HepG2 (cell line): ENCODE measurements at regions not wholly inside any gene's neighbourhood (a gene's known extent, or its start where the extent isn't known, plus 50 kb on each side); places are given as distances from the start of the nearest gene placed in this dataset.

ENCODE experiments used
- ATAC-seq: fragments of 200-7000 bp; cut with Tn5 transposase; 3 replicates; pipeline ENCODE4 v1.9.1; 2020; ENCODE audit warnings: mild to moderate bottlenecking, moderate library complexity
- BruUV-seq: library from RNA; stranded (reverse); fragments of 400-500 nt; replicated peaks from 2 replicates; lab custom pipeline; 2021; lab: Mats Ljungman, UMichigan
- CTCF ChIA-PET: fragments of 300-600 bp; formaldehyde crosslinking; extraction: SDS; loops from one replicate; lab custom pipeline; 2021; ENCODE audit warnings: low total read pairs, inconsistent platforms, low intra/inter-chr PET ratio; lab: Yijun Ruan, JAX
- POLR2A ChIA-PET: fragments of 350-600 bp; sonication (Branson Sonifier 250); formaldehyde crosslinking; loops from one replicate; lab custom pipeline; 2020; ENCODE audit warnings: antibody characterized with exemption, inconsistent platforms; lab: Yijun Ruan, JAX
- DNase-seq: peaks from one replicate; pipeline ENCODE4 v3.0.0-alpha.2; 2015; ENCODE audit warnings: low spot score
- FAIRE-seq: peaks from 3 replicates; lab custom pipeline; 2011; peaks lifted over from hg19 to GRCh38; lab: Jason Lieb, UNC
- H2AFZ ChIP-seq: one replicate; pipeline ENCODE4 v1.6.1; 2011; ENCODE audit warnings: low read length, inconsistent platforms
- H3K27ac ChIP-seq: fragments of 300-600 bp; 3 replicates; pipeline ENCODE4 v1.8.0; 2011; ENCODE audit warnings: mixed run types, mild to moderate bottlenecking, mixed read lengths, low read length, inconsistent platforms; ENCODE audit not compliant: insufficient read depth; ENCODE audit errors: extremely low read length
- H3K27me3 ChIP-seq, 2 experiments: fragments of 200-600 bp in 1 of 2; 2 replicates in 1 of 2; 3 replicates in 1 of 2; pipeline versions ENCODE4 v1.6.0 to v1.8.0; 2011; ENCODE audit warnings: low read length in 2 of 2, mild to moderate bottlenecking in 2 of 2, moderate library complexity in 2 of 2, inconsistent platforms in 1 of 2; ENCODE audit not compliant: insufficient read depth in 2 of 2, control insufficient read depth in 1 of 2
- H3K36me3 ChIP-seq, 2 experiments: fragments of 200-600 bp in 1 of 2; replicated peaks in 1 of 2; 2 replicates in 1 of 2; 3 replicates in 1 of 2; pipeline versions ENCODE4 v1.5.1 to v1.8.0; 2011; ENCODE audit warnings: low read length in 2 of 2, inconsistent platforms in 1 of 2; ENCODE audit not compliant: insufficient read depth in 2 of 2, control insufficient read depth in 1 of 2
- H3K4me1 ChIP-seq: 2 replicates; pipeline ENCODE4 v1.5.1; 2012; ENCODE audit warnings: low read length, inconsistent platforms; ENCODE audit not compliant: insufficient read depth
- H3K4me2 ChIP-seq: 2 replicates; pipeline ENCODE4 v1.6.0; 2011; ENCODE audit warnings: low read depth, low read length, inconsistent platforms
- H3K4me3 ChIP-seq, 3 experiments: fragments of 200-600 bp in 1 of 3; sonication (generic), shearing (Covaris generic) in 1 of 3; replicated peaks in 1 of 3; 2 replicates each; pipeline ENCODE4 v1.5.1; 2011 to 2016; ENCODE audit warnings: low read length in 3 of 3, inconsistent platforms in 2 of 3, low read depth in 2 of 3, mild to moderate bottlenecking in 2 of 3, control low read depth in 1 of 3, mixed read lengths in 1 of 3; ENCODE audit not compliant: insufficient read depth in 1 of 3
- H3K79me2 ChIP-seq: one replicate; pipeline ENCODE4 v1.6.1; 2011; ENCODE audit warnings: low read length, inconsistent platforms; ENCODE audit not compliant: insufficient read depth
- H3K9ac ChIP-seq: 2 replicates; pipeline ENCODE4 v1.6.0; 2011; ENCODE audit warnings: mild to moderate bottlenecking, low read depth, low read length, inconsistent platforms; ENCODE audit not compliant: insufficient read depth
- H3K9me3 ChIP-seq: 2 replicates; pipeline ENCODE4 v1.5.1; 2012; ENCODE audit warnings: mild to moderate bottlenecking, low read length
- H4K20me1 ChIP-seq: 2 replicates; pipeline ENCODE4 v1.6.0; 2011; ENCODE audit warnings: inconsistent platforms, mild to moderate bottlenecking, low read length, moderate library complexity; ENCODE audit not compliant: insufficient read depth
- DZIP1 ChIP-seq: sonication (generic); formaldehyde crosslinking; IDR thresholded peaks from 2 replicates; pipeline ENCODE4 v1.5.0; 2020; ENCODE audit warnings: mild to moderate bottlenecking, missing genetic modification reagents
- FIP1L1 ChIP-seq: fragments of 200-400 bp; formaldehyde crosslinking; IDR thresholded peaks from 2 replicates; pipeline ENCODE4 v1.6.1; 2018; ENCODE audit warnings: low read depth, mild to moderate bottlenecking, low read length, moderate library complexity, borderline replicate concordance; ENCODE audit not compliant: insufficient read depth
- FOXP4 ChIP-seq: sonication (generic); formaldehyde crosslinking; IDR thresholded peaks from 2 replicates; pipeline ENCODE4 v1.4.0; 2020; ENCODE audit warnings: missing genetic modification reagents
- GATA4 ChIP-seq: sonication (generic); IDR thresholded peaks from 2 replicates; pipeline ENCODE4 v1.6.1; 2016; ENCODE audit warnings: antibody characterized with exemption, low read depth, borderline replicate concordance
- GTF2F1 ChIP-seq: fragments of 150-350 bp; IDR thresholded peaks from 2 replicates; pipeline ENCODE4 v1.6.1; 2014; ENCODE audit warnings: low read length
- LRRFIP1 ChIP-seq: sonication (generic); formaldehyde crosslinking; conservative IDR thresholded peaks from 2 replicates; pipeline ENCODE4 v1.4.0; 2020; ENCODE audit warnings: missing genetic modification reagents
- MAFG ChIP-seq: sonication (generic); formaldehyde crosslinking; IDR thresholded peaks from 2 replicates; pipeline ENCODE4 v1.5.1; 2020; ENCODE audit warnings: mild to moderate bottlenecking, missing genetic modification reagents
- MIXL1 ChIP-seq: IDR thresholded peaks from 2 replicates; pipeline ENCODE4 v1.6.1; 2016
- RBFOX2 ChIP-seq: fragments of 200-400 bp; formaldehyde crosslinking; IDR thresholded peaks from 2 replicates; pipeline ENCODE4 v1.6.1; 2017; ENCODE audit warnings: low read depth, mild to moderate bottlenecking, low read length
- SAP130 ChIP-seq: IDR thresholded peaks from 2 replicates; pipeline ENCODE4 v1.6.1; 2016; ENCODE audit warnings: low read depth
- SMC3 ChIP-seq: IDR thresholded peaks from 2 replicates; pipeline ENCODE4 v1.6.1; 2011; ENCODE audit warnings: low read length, improper control_type of control experiment
- SP1 ChIP-seq, 2 experiments: fragments of 450-650 bp in 1 of 2; sonication (generic) in 1 of 2; formaldehyde crosslinking in 1 of 2; IDR thresholded peaks; 2 replicates each; pipeline versions ENCODE4 v1.4.0 to v1.6.1; 2016 to 2020; ENCODE audit warnings: missing genetic modification reagents in 1 of 2
- ZBTB2 ChIP-seq: sonication (generic); formaldehyde crosslinking; IDR thresholded peaks from 2 replicates; pipeline ENCODE4 v1.8.0; 2022; ENCODE audit warnings: low read depth, missing genetic modification reagents
- ZFP1 ChIP-seq: IDR thresholded peaks from 2 replicates; pipeline ENCODE4 v1.6.1; 2016
- ZNF337 ChIP-seq: sonication (generic); formaldehyde crosslinking; IDR thresholded peaks from 2 replicates; pipeline ENCODE4 v1.5.1; 2020; ENCODE audit warnings: missing genetic modification reagents, low read depth, mild to moderate bottlenecking, borderline replicate concordance
- ZNF496 ChIP-seq: sonication (generic); formaldehyde crosslinking; IDR thresholded peaks from 2 replicates; pipeline ENCODE4 v1.8.1; 2023; ENCODE audit warnings: mild to moderate bottlenecking, moderate library complexity, missing genetic modification reagents; ENCODE audit not compliant: insufficient replicate concordance
- WGBS: methylation state at CpG from one replicate; pipeline ENCODE4 v1.1.6; 2017; ENCODE audit warnings: low lambda C conversion rate; 5-methylcytosine and 5-hydroxymethylcytosine counted together
- in situ Hi-C: cut with HindIII; loops from 2 replicates; pipeline ENCODE4 v1.10.0; 2017; ENCODE audit warnings: low pct_unique_long_range_greater_than_20kb; ENCODE audit not compliant: extremely low pct_ligation_motif_present
- intact Hi-C: fragments of 100-400 bp; cut with micrococcal nuclease; formaldehyde crosslinking; loops from one replicate; pipeline ENCODE4 v1.10.0; 2022; ENCODE audit not compliant: unreplicated experiment

GRCh38 chr10:44520651-44521050, 135.8 kb upstream of the CXCL12 start (continued):
- no peak for TF ChIP-seq LRRFIP1 (CRISPR knock-in tag)
- no peak for TF ChIP-seq SAP130
- TF ChIP-seq SMC3, result no peak
- TF ChIP-seq SP1 (IDR thresholded peaks at IDR 0.05), result no peak
- no peak for TF ChIP-seq SP1 (CRISPR knock-in tag; IDR thresholded peaks at IDR 0.05)

- no TSS peak for BruUV-seq
- Histone ChIP-seq H3K36me3 (no peaks in the 10 kb centered on the region), H2AFZ (no peak overlapping the region), H3K27ac (no peak overlapping the region), H3K4me3 (no peak overlapping the region), H3K4me2 (no peak overlapping the region), H3K79me2 (no peaks in the 10 kb centered on the region), H3K9me3 (no peaks in the 10 kb centered on the region), H3K9ac (no peak overlapping the region), H3K27me3 (no peaks in the 10 kb centered on the region), H3K4me1 (no peaks in the 10 kb centered on the region), H4K20me1 (no peaks in the 10 kb centered on the region)
- no peak for FAIRE-seq
- intact Hi-C loops, result no loop called here
- 16% methylated on average over 3 of the region's 3 CpGs for WGBS
- ATAC-seq, result no peak
- in situ Hi-C loops, result no loop called here
- CTCF ChIA-PET, result no interaction called here
- POLR2A ChIA-PET, result no interaction called here
- DNase-seq, result no peak
- no peak for TF ChIP-seq RBFOX2
- TF ChIP-seq ZNF337 (CRISPR knock-in tag), result no peak
- TF ChIP-seq MIXL1 (CRISPR knock-in tag), result no peak
- no peak for TF ChIP-seq DZIP1 (CRISPR knock-in tag)
- TF ChIP-seq GTF2F1, result no peak
- TF ChIP-seq ZFP1 (CRISPR knock-in tag), result no peak
- no peak for TF ChIP-seq FOXP4 (CRISPR knock-in tag)
- no peak for TF ChIP-seq ZBTB2 (CRISPR knock-in tag)
- TF ChIP-seq ZNF496 (CRISPR knock-in tag), result no peak
- TF ChIP-seq FIP1L1, result no peak
- TF ChIP-seq MAFG, result no peak
- no peak for TF ChIP-seq GATA4
Measured at GRCh38 chr10:44539178-44539577, 154.3 kb upstream of the CXCL12 start.
